ENCODE measurements at regions not wholly inside any gene's neighbourhood (a gene's known extent, or its start where the extent isn't known, plus 50 kb on each side); places are given as distances from the start of the nearest gene placed in this dataset.

DNA sequence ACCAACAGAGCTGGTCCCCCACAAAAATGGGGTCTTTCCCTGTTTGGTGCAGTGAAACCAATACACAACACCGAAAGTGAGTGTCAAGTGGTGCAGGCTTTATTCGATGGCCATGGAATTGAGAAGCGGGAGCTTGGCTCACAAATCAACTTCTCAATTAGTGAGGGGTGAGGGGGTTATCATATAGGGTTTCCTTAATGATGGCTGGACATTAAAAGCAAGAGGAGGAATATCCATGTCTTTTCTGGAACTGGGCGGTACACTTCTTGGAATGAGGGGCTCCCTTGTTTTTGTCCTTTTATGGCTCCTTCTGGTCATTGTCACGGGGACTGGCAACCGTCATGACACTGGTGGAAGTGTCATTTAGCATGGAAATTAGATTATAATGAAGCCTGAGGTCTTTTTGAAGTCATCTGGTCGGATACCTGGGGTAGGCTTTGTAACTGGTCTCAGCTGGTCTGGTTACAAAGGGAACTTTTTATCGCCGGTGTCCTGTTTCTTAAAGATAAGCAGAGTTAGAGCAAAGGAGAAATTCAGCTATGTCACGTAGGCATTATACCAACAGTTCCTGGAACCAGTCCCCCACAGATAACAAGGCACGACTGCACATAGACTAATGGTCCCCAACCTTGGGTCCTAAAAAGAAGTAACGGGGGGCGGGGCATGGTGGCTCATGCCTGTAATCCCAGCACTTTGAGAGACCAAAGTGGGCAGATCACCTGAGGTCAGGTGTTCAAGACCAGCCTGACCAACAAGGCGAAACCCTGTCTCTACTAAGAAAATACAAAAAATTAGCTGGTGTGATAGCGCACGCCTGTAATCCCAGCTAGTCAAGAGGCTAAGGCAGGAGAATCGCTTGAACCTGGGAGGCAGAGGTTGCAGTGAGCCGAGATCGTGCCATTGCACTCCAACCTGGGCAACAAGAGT is 93.5 kb upstream of the NDUFV2 start:
- Histone ChIP-seq H3F3A (ENCODE audit: low read length, unreplicated experiment) (no peaks in the 10 kb centered on the region), H4K20me1 (ENCODE audit: low read length) (no peaks in the 10 kb centered on the region), H3K36me3 (ENCODE audit: low read depth, low read length) (no peaks in the 10 kb centered on the region), H3K79me2 (ENCODE audit: low read length) (no peaks in the 10 kb centered on the region), H3K9ac (ENCODE audit: low read length) (no peak overlapping the region), H3K27me3 (ENCODE audit: low read length) (no peaks in the 10 kb centered on the region), H3K4me1 (ENCODE audit: insufficient read depth, low read length) (no peaks in the 10 kb centered on the region), H3K4me3 (ENCODE audit: low read length) (no peak overlapping the region), H3K4me2 (ENCODE audit: low read length) (no peak overlapping the region), H3K9me3 (ENCODE audit: low read length) (no peaks in the 10 kb centered on the region), H3K9me2 (replicated peaks; ENCODE audit: low read length) (no peaks in the 10 kb centered on the region), H3K27ac (ENCODE audit: low read length) (no peak overlapping the region), H2AFZ (ENCODE audit: low read length) (no peak overlapping the region)
- ATAC-seq: no peak
- BruUV-seq (replicated peaks): no TSS peak
- DNase-seq: no peak
- TF ChIP-seq EZH2phosphoT487 (IDR thresholded peaks at IDR 0.05; ENCODE audit: borderline replicate concordance, low read length) (no peak), EZH2 (IDR thresholded peaks at IDR 0.05; ENCODE audit: low read length, unreplicated experiment) (no peak)
- TF ChIP-seq, protein P1, sequence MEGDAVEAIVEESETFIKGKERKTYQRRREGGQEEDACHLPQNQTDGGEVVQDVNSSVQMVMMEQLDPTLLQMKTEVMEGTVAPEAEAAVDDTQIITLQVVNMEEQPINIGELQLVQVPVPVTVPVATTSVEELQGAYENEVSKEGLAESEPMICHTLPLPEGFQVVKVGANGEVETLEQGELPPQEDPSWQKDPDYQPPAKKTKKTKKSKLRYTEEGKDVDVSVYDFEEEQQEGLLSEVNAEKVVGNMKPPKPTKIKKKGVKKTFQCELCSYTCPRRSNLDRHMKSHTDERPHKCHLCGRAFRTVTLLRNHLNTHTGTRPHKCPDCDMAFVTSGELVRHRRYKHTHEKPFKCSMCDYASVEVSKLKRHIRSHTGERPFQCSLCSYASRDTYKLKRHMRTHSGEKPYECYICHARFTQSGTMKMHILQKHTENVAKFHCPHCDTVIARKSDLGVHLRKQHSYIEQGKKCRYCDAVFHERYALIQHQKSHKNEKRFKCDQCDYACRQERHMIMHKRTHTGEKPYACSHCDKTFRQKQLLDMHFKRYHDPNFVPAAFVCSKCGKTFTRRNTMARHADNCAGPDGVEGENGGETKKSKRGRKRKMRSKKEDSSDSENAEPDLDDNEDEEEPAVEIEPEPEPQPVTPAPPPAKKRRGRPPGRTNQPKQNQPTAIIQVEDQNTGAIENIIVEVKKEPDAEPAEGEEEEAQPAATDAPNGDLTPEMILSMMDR (conservative IDR thresholded peaks at IDR 0.05; ENCODE audit: low read depth, low read length): no peak
- intact Hi-C loops (cut with micrococcal nuclease): no loop called here
- ChIA-PET POLR2A (ENCODE audit: unreplicated experiment) (no interaction called here), CTCF (interaction anchor here (0.6 to 1.1 kb wide), 2 partner anchors 28 to 139 kb away, joined by 4 to 5 read pairs; no protein-coding TSS in a partner anchor)

DNA sequence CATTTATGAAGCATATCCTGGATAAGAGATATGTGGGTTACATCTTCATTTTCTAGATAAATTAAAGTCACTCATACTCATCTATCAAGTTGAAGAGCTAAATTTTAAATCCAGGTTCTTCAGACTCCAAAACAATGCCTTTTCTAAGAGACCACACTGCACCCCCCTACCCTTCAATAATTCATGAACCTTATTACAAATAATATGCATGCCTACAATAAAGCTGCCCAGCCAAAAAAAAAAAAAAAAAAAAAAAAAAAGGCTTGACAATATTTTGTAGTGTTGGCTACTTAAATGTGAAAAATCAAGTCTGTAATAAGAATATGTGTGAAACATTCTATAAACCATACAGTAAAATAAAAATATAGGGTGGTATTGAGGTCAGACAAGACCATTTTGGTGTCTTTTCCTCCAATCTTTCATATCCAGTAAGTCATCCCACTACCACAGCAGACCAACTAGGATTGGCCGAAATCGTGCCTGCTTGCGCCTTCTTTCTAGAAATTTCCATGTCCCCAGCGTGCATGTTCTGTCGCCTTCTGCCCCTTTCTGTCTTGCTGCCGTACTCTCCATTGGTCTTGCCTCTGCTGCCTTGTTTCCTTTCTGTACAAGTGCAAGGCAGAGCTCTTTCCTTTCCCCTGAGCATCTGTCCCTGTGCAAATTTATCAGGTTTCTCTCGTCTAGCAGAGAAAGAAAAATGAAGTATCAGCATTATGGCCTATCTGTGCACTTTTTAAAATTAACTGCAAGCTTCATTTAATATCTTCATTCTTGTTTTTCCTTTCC is 92.6 kb upstream of the NDUFV2 start:
- Histone ChIP-seq H2AFZ (ENCODE audit: low read length) (no peak overlapping the region), H3K4me3 (ENCODE audit: low read length) (no peak overlapping the region), H3K36me3 (ENCODE audit: low read depth, low read length) (no peaks in the 10 kb centered on the region), H3K4me1 (ENCODE audit: insufficient read depth, low read length) (no peaks in the 10 kb centered on the region), H3K27me3 (ENCODE audit: low read length) (no peaks in the 10 kb centered on the region), H3F3A (ENCODE audit: low read length, unreplicated experiment) (no peaks in the 10 kb centered on the region), H3K4me2 (ENCODE audit: low read length) (no peak overlapping the region), H3K9ac (ENCODE audit: low read length) (no peak overlapping the region), H4K20me1 (ENCODE audit: low read length) (no peaks in the 10 kb centered on the region), H3K79me2 (ENCODE audit: low read length) (no peaks in the 10 kb centered on the region), H3K9me2 (replicated peaks; ENCODE audit: low read length) (no peaks in the 10 kb centered on the region), H3K27ac (ENCODE audit: low read length) (no peak overlapping the region), H3K9me3 (ENCODE audit: low read length) (no peaks in the 10 kb centered on the region)
- POLR2A ChIA-PET (ENCODE audit: unreplicated experiment): no interaction called here
- no TSS peak for BruUV-seq (replicated peaks)
- intact Hi-C loops (cut with micrococcal nuclease): no loop called here
- no peak for ATAC-seq
- TF ChIP-seq EZH2 (IDR thresholded peaks at IDR 0.05; ENCODE audit: low read length, unreplicated experiment) (no peak), EZH2phosphoT487 (IDR thresholded peaks at IDR 0.05; ENCODE audit: borderline replicate concordance, low read length) (no peak)
- TF ChIP-seq, protein P1 (conservative IDR thresholded peaks at IDR 0.05; ENCODE audit: low read depth, low read length): no peak
- CTCF ChIA-PET: interaction anchor here (0.6 to 1.1 kb wide), 2 partner anchors 27 to 138 kb away, joined by 4 to 5 read pairs; no protein-coding TSS in a partner anchor
- DNase-seq: no peak

Data from PC-3 (cell line).